GM18520 (cell line): ENCODE measurements at regions not wholly inside any gene's neighbourhood (a gene's known extent, or its start where the extent isn't known, plus 50 kb on each side); places are given as distances from the start of the nearest gene placed in this dataset.
A peak's percentile ranks its signal among the peaks of the same experiment; 100 is the strongest.
"Not testable (repeated sequence)": the region's sequence is repeated elsewhere in the genome, so short reads cannot be mapped to it uniquely, and the experiment has no call there.

Source experiments
- ATAC-seq: cut with Tn5 transposase; IDR thresholded peaks from one replicate; pipeline ENCODE4 v1.9.1; 2021; ENCODE audit not compliant: unreplicated experiment

GRCh38 chr18:73043611-73044010 lies 175.8 kb upstream of the NETO1 start:
- no peak for ATAC-seq

DNA sequence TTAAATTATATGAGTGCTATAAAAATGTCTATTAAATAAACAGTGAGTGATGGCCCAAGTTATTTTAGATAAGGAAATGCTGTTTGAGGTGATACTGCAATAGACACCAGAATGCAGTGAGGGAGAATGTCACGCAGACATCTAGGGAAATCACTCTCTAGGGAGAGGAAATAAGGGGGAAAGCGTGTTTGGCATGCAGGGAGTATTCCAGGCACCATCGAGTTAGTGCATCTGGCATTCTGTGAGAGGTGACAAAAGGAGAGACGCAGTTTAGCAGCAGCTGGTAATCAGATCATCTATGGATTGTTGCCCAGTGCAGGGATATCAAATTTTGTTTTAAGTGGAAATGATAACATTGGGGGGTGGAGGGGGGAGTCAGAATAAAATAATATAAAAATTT lies 175.4 kb upstream of the NETO1 start:
- no peak for ATAC-seq

GRCh38 chr18:73040247-73040646 lies 172.5 kb upstream of the NETO1 start:
- ATAC-seq: no peak

- no peak for ATAC-seq
Observed at GRCh38 chr18:73038336-73038735, 170.5 kb upstream of the NETO1 start.

DNA sequence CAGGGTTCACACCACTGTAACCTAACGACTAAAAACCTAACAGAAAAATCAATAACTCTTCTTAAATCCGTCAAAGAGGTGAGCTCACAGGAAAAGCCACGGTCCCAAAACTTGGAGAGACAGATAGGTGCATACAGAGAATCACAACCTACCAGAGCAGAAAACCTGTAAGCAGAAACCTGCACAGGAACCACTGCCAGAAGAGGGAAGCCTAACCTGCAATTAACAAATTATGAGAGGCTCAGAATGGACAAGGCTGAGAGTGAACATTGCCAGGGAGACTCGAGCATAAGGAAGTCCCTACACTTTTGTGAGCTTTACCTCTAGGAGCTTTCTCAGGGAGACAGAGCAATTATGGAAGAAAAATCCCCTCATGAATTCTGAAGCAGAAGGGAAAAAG lies 156.2 kb upstream of the NETO1 start:
- no peak for ATAC-seq

GRCh38 chr18:73009691-73010090 lies 141.9 kb upstream of the NETO1 start:
- no peak for ATAC-seq

DNA sequence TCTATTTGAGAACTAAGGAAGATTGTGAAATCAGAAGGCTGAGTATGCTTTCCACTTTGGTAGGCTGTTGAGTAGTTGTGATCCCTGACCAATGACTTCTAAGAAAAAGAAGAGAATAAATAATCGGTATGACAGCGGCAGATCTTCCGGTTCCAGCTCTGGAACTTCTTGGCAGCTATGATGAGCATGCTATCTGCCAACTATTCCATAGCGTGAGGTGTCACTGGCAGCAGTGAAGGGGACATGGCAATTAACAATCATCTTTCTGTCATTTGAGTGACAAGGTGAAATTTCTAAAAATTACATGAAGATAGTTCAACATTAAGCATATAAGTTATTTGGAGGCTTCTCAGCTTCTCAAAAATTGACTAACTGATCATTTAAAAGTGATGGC lies 140.1 kb upstream of the NETO1 start:
- ATAC-seq: no peak

DNA sequence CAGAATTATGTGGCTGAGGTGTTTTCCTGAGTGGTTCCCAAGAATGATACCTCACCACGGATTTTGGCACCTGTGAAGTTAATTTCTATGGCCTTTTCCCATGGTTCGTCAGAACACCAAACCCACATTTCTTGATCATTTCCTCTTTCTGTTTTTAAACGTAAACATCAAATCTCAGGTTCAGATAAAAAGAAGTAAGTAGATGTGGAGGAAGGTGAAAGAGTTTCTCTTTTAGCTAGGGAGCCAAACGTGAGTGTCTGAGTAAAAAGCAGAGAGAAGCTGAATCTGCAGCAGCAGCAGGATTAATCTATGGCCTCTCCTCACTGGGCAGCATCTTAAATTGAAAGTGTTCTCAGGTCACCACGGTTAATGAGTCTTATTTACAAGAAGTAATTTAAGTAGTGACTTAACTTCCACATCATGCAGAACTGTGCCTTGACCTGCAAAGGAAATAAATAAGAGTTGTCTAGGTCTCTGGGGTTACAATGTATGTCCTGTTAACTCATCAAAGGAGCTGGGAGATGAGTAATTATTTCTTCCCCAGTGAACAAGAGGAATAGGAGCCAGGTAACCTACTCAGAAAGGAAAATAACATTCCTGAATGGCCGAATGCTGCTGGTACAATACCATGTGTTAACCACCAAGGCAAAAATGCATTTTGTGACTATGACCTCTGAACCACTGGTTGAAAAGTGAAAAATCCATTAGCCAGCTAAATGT lies 139.6 kb upstream of the NETO1 start:
- ATAC-seq: no peak

GRCh38 chr18:73006331-73006730 lies 138.5 kb upstream of the NETO1 start:
- ATAC-seq: no peak

GRCh38 chr18:73004260-73004659 lies 136.5 kb upstream of the NETO1 start:
- no peak for ATAC-seq

DNA sequence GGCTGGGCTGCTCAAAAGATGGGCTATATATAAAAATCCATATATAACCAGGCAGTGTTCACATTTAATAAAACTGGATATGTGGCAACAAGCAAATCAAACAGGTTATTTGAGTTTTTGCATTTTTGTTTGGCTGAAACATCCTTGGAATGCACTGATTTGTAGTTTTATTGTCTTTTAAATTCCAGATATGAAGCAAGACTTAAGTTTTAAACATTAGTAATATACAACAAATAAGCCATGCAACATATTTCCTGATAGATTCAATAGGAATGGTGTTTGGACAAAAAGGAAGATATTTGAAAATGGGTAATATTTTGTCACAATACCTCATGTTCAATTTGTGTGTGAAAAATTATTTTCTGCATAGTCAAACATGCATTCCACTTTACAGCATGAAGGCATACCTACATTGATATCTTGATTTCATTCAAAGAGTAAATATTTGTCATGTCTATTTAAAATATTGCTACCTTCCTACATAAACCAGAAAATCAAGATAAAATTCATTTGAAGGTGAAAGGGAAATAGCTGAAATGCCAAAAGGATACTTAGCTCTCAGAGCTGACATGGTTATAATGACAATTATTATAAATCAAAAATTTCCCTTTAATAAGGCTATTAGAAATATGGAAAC lies 132.3 kb upstream of the NETO1 start:
- no peak for ATAC-seq

DNA sequence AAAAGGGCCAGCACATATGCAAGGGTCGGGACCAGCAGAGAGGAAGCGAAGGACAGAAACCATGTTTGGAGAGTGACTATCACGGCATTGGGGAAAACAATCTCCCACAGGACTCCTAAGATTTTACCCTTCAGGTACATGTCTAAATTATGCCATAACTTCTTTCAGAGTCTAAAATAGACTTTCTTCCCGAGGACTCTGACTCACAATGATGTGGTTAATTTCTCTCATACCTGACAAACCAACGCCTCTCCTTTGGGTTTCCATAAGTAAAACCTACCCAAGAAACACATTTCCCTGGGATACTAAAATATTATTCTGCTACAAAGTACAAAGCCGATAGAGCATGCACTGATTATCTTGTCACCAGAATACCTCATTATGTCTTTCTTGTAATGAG lies 127.8 kb upstream of the NETO1 start:
- no peak for ATAC-seq

GRCh38 chr18:72993250-72993649 lies 125.5 kb upstream of the NETO1 start:
- no peak for ATAC-seq

DNA sequence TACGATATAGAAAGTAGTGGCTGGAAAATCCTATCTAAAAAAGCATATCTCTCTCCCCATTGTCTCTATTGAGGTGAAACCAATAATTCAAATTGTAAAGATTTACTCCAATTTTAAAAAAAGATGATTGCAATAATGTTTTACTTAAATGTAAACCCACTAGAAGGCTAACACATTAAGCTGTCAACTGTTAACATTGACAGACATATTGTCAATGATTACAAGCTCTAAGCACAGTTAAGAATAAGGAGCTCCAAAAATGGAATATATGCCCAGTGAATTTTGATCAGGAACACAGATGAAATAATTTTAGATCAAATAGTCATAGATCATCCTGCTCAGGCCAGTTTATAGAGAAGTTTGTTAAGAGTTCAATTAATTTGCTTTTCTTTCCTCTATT lies 123.6 kb upstream of the NETO1 start:
- no peak for ATAC-seq

GRCh38 chr18:72987570-72987969 lies 119.8 kb upstream of the NETO1 start:
- not testable (repeated sequence) for ATAC-seq

GRCh38 chr18:72986103-72986502 lies 118.3 kb upstream of the NETO1 start:
- ATAC-seq: peak; percentile 47

- peak; percentile 77 for ATAC-seq
Observed at GRCh38 chr18:72985686-72986085, 117.9 kb upstream of the NETO1 start.

DNA sequence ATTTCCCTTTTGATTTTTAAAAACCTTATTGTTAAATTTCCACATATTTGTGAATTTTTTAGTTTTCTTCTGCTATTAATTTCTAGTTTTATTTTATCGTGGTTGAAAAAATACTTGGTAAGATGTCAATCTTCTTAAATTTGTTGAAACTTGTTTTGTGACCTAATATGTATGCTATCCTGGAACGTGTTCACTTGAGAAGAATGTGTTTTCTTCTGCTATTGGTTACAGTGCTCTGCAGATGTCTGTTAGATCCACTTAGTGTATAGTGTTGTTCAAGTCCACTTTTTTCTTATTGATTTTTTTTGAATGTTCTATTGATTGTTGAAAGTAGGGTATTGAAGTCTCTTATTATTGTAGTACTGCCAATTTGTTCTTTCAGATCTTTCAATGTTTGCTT lies 116.5 kb upstream of the NETO1 start:
- no peak for ATAC-seq

DNA sequence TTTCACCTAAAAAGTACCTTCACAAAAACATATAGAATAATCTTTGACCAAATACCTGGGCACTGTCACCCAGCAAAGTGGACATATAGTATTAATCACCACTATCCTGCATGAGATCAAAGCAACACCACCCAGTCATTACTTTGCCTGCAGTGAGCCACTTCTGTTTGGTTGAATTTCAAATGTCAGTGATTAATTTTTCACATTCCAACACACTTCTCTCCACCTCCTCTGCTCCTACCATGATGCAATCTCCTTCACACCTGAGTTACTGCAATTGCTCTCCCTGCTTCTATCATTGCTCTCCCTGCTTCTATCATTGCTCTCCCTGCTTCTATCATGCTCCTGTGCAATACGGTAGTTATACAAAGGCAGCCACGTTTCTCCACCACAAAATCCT lies 106.1 kb upstream of the NETO1 start:
- no peak for ATAC-seq

- no peak for ATAC-seq
Observed at GRCh38 chr18:72965616-72966015, 97.8 kb upstream of the NETO1 start.

- not testable (repeated sequence) for ATAC-seq
Observed at GRCh38 chr18:72958195-72958594, 90.4 kb upstream of the NETO1 start.

DNA sequence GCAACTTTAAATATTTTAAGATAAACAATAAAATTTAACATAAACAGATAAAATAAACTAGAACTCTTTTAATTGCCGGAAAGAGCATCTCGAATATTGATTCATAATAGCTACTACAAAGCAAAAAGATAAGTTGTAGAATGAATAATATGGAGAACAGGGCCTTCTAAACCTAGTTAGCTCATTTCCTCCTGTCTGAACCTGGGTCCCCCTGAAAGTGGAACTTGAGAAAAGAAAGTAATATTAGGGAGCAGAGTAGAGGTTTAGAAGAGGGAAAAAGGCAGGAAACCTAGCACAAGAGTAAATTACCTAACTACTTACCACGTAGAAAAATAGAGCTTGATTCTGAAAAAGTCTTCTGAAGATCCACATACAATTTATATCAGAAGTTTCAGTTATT lies 80.7 kb upstream of the NETO1 start:
- no peak for ATAC-seq

- no peak for ATAC-seq
Observed at GRCh38 chr18:72942766-72943165, 75.0 kb upstream of the NETO1 start.
